Heart left ventricle (tissue), 16 donors: ENCODE measurements at regions not wholly inside any gene's neighbourhood (a gene's known extent, or its start where the extent isn't known, plus 50 kb on each side); places are given as distances from the start of the nearest gene placed in this dataset.

ENCODE experiments used
- ATAC-seq, 4 donors: fragments of 200-7000 bp; cut with Tn5 transposase; one replicate each; pipeline ENCODE4 v1.9.1; 2020 to 2022; ENCODE audit warnings: moderate library complexity in 4 of 4, mild to moderate bottlenecking in 3 of 4, moderate number of reproducible peaks in 1 of 4
- DNase-seq, 5 donors: peaks; one replicate each; pipeline ENCODE4 v3.0.0-alpha.2; 2020
- H3K27ac ChIP-seq, 12 donors: fragments of 200-600 bp; sonication (generic) in 4 of 12; one replicate each; pipeline versions ENCODE4 v1.5.0 to v1.8.0; 2016 to 2022; ENCODE audit warnings: mild to moderate bottlenecking in 2 of 12
- H3K27me3 ChIP-seq, 9 donors: fragments of 200-600 bp; sonication (generic) in 2 of 9; one replicate each; pipeline versions ENCODE4 v1.5.1 to v1.8.0; 2016 to 2022; ENCODE audit warnings: mild to moderate bottlenecking in 3 of 9
- H3K36me3 ChIP-seq, 9 donors: fragments of 200-600 bp; sonication (generic) in 2 of 9; one replicate each; pipeline versions ENCODE4 v1.5.0 to v1.8.0; 2018 to 2022; ENCODE audit warnings: mild to moderate bottlenecking in 2 of 9
- H3K4me1 ChIP-seq, 12 donors: fragments of 200-600 bp; sonication (generic) in 4 of 12; one replicate each; pipeline versions ENCODE4 v1.5.0 to v1.8.0; 2016 to 2022; ENCODE audit warnings: mild to moderate bottlenecking in 3 of 12
- H3K4me3 ChIP-seq, 12 donors: fragments of 200-600 bp; sonication (generic) in 4 of 12; one replicate each; pipeline versions ENCODE4 v1.5.0 to v1.8.0; 2017 to 2022; ENCODE audit warnings: mild to moderate bottlenecking in 9 of 12, moderate library complexity in 4 of 12
- H3K9me3 ChIP-seq, 12 donors: fragments of 200-600 bp; sonication (generic) in 4 of 12; one replicate each; pipeline versions ENCODE4 v1.5.0 to v1.8.0; 2016 to 2022; ENCODE audit warnings: mild to moderate bottlenecking in 1 of 12
- POLR2A ChIP-seq, 2 donors: fragments of 450-650 bp; IDR thresholded peaks; one replicate each; pipeline ENCODE4 v1.6.1; 2017; ENCODE audit warnings: antibody characterized with exemption in 2 of 2, mild to moderate bottlenecking in 2 of 2, moderate library complexity in 2 of 2
- WGBS, 4 donors: extraction: QIAGEN DNeasy Blood & Tissue Kit in 2 of 4; methylation state at CpG; one replicate each; pipeline versions ENCODE4 v1.1.5 to v1.1.7; 2013 to 2018; 5-methylcytosine and 5-hydroxymethylcytosine counted together
- intact Hi-C, 10 donors: fragments of 100-400 bp; cut with DNase I; formaldehyde crosslinking; loops; one replicate each; pipeline versions ENCODE4 v1.11.1 to v1.14.2; 2022
- TF ChIP-seq, protein P1 (sequence below), 12 donors: fragments of 200-600 bp; sonication (generic) in 4 of 12; IDR thresholded peaks; one replicate each; pipeline versions ENCODE4 v1.5.0 to v1.8.0; 2018 to 2022; ENCODE audit warnings: antibody characterized with exemption in 12 of 12, mild to moderate bottlenecking in 5 of 12
- donor health status: ischemic (EF 13 %, LVEDD 7.1; RV severe dilation, severe dysfunction).
- donor health status: healthy with polysubstance abuse.
- donor health status: DM: no; HTN: yes; CAD: no.
- donor health status: DM: no; HTN: no; CAD: no.
- donor health status: ischemic (EF 25% LVEDD 6.9; RV normal size, moderate dysfunction).
- donor health status: ischemic (EF 25% LVEDD 5.7; RV mildly dilated, moderate dysfunction).
- donor health status: healthy.
- donor health status: DM: yes; HTN: yes; CAD: no.
- donor health status: ischemic (EF 35%, LVEDD 5.7; RV mildly dilated, moderate dysfunction).
- donor health status: nonischemic (EF 11% LVEDD 7.7; RV severe dilation, severe dysfunction).
- donor health status: DM: yes; HTN: yes; CAD: no.
- donor health status: PGD.
- donor health status: ischemic (EF 29% LVEDD 5.4; RV normal size, mild dysfunction).
- donor health status: nonischemic (EF 23%, LVEDD 6.1; RV moderate dilation, normal function).

- no peaks in the 10 kb centered on the region for H3K27me3 ChIP-seq
- no peak overlapping the region for H3K4me3 ChIP-seq
- H3K9me3 ChIP-seq = no peaks in the 10 kb centered on the region
- no peaks in the 10 kb centered on the region for H3K36me3 ChIP-seq
- no peak for ATAC-seq
- DNase-seq = no peak
- no peak overlapping the region for H3K27ac ChIP-seq
- H3K4me1 ChIP-seq = no peaks in the 10 kb centered on the region
- intact Hi-C loops = no loop called here
- TF ChIP-seq, protein P1, sequence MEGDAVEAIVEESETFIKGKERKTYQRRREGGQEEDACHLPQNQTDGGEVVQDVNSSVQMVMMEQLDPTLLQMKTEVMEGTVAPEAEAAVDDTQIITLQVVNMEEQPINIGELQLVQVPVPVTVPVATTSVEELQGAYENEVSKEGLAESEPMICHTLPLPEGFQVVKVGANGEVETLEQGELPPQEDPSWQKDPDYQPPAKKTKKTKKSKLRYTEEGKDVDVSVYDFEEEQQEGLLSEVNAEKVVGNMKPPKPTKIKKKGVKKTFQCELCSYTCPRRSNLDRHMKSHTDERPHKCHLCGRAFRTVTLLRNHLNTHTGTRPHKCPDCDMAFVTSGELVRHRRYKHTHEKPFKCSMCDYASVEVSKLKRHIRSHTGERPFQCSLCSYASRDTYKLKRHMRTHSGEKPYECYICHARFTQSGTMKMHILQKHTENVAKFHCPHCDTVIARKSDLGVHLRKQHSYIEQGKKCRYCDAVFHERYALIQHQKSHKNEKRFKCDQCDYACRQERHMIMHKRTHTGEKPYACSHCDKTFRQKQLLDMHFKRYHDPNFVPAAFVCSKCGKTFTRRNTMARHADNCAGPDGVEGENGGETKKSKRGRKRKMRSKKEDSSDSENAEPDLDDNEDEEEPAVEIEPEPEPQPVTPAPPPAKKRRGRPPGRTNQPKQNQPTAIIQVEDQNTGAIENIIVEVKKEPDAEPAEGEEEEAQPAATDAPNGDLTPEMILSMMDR (IDR thresholded peaks at IDR 0.05) = no peak
Observed at GRCh38 chr3:36142746-36143145, 237.6 kb upstream of the STAC start.

DNA sequence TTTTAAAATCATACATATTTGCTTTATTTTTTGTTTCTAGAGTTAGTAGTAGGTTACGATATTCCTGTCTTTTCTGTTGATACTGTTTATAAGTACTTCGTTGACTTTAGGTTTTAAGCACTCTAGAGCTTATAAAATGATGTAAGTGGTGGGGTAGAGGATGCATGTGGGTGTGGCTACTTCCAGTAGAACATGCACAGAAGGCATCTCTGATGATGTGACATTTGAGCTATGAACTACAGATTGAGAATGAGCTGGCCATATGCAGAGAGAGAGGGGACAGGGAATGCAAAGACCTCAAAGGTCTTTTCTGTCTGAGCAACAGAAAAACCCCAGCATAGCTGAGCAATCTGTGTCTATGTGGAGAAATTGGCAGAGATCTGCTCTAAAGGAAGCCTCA is 233.9 kb upstream of the STAC start:
- no peak overlapping the region for H3K27ac ChIP-seq
- H3K36me3 ChIP-seq = no peaks in the 10 kb centered on the region
- intact Hi-C loops = no loop called here
- no peaks in the 10 kb centered on the region for H3K9me3 ChIP-seq
- TF ChIP-seq, protein P1 (IDR thresholded peaks at IDR 0.05) = no peak
- no peak for TF ChIP-seq POLR2A (IDR thresholded peaks at IDR 0.05)
- DNase-seq (no peak), ATAC-seq (no peak)
- no peak overlapping the region for H3K4me3 ChIP-seq
- WGBS, 4 donors = 88 to 93% (median 91%) methylated on average over 2 of the region's 2 CpGs
- no peaks in the 10 kb centered on the region for H3K4me1 ChIP-seq
- H3K27me3 ChIP-seq = no peaks in the 10 kb centered on the region

GRCh38 chr3:36147934-36148558 is 232.3 kb upstream of the STAC start:
- intact Hi-C loops = no loop called here
- TF ChIP-seq POLR2A (IDR thresholded peaks at IDR 0.05) = no peak
- TF ChIP-seq, protein P1 (IDR thresholded peaks at IDR 0.05) = no peak
- WGBS, 4 donors = 82 to 88% (median 82%) methylated on average over 11 of the region's 11 CpGs
- Histone ChIP-seq H3K4me1 (no peaks in the 10 kb centered on the region), H3K27ac (no peak overlapping the region), H3K9me3 (no peaks in the 10 kb centered on the region), H3K36me3 (no peaks in the 10 kb centered on the region), H3K4me3 (no peak overlapping the region), H3K27me3 (no peaks in the 10 kb centered on the region)
- DNase-seq = no peak
- no peak for ATAC-seq

- DNase-seq (no peak), ATAC-seq (no peak)
- H3K4me3 ChIP-seq = no peak overlapping the region
- H3K36me3 ChIP-seq = no peaks in the 10 kb centered on the region
- no peaks in the 10 kb centered on the region for H3K9me3 ChIP-seq
- H3K27ac ChIP-seq = no peak overlapping the region
- H3K27me3 ChIP-seq = no peaks in the 10 kb centered on the region
- intact Hi-C loops = no loop called here
- H3K4me1 ChIP-seq = no peaks in the 10 kb centered on the region
- no peak for TF ChIP-seq POLR2A (IDR thresholded peaks at IDR 0.05)
- TF ChIP-seq, protein P1 (IDR thresholded peaks at IDR 0.05) = no peak
Observed at GRCh38 chr3:36149447-36149865, 230.8 kb upstream of the STAC start.
